ENCODE measurements at regions not wholly inside any gene's neighbourhood (a gene's known extent, or its start where the extent isn't known, plus 50 kb on each side); places are given as distances from the start of the nearest gene placed in this dataset.

DNA sequence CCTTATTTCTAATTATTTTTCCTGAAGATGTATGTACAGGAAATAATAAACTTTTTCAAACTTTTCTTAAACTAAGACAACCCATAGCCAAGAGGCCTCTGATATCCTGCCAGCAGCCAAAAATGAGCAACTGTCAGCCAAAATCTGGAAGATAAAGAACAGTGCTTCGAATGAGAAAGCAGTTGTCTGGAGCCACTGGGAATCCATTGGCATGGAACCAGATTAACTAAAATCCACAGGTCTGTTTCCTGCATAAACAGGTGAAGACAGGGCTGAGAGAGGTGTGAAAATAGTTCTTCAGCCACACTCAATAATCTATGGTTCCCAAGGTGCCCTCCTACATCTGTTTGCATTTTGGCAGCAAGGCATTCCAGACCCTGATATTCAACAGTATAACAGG lies 1076.7 kb upstream of the PIK3C3 start:
- Histone ChIP-seq H3K36me3 (no peaks in the 10 kb centered on the region), H3K27ac (no peak overlapping the region), H3K27me3 (no peaks in the 10 kb centered on the region), H3K4me1 (no peaks in the 10 kb centered on the region), H3K4me3 (no peak overlapping the region), H3K9me3 (no peaks in the 10 kb centered on the region)
- DNase-seq (no peak), ATAC-seq (no peak)
- intact Hi-C loops (cut with DNase I): no loop called here
- 15% methylated on average over 1 of the region's 1 CpG for WGBS (ENCODE audit: insufficient coverage, low coverage, low lambda C conversion rate, missing lambda C conversion rate)
- TF ChIP-seq CTCF (IDR thresholded peaks at IDR 0.05): no peak
- no peak for TF ChIP-seq POLR2A (IDR thresholded peaks at IDR 0.05)

DNA sequence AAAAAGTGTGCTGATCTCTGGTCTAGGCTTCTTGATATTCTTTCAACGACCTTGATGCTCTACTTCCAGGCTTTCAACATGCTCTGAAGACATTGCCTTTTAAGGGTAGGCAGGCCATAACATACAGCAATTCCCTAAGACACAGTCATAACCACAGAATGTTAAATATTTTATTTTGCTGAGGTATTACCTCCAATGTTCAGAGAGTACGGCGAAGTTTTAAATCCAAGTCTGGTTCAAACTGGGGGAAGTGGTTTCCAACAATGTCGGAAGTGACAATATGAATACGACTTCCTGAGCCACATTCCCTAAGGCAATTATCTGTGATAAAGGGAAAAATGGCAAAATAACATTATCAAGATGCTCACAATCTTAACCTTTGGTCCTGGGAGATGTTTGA lies 1077.9 kb upstream of the PIK3C3 start:
- ATAC-seq: no peak
- no peaks in the 10 kb centered on the region for H3K36me3 ChIP-seq
- H3K27ac ChIP-seq: no peak overlapping the region
- H3K4me1 ChIP-seq: no peaks in the 10 kb centered on the region
- H3K27me3 ChIP-seq: no peaks in the 10 kb centered on the region
- no peak for TF ChIP-seq CTCF (IDR thresholded peaks at IDR 0.05)
- TF ChIP-seq POLR2A (IDR thresholded peaks at IDR 0.05): no peak
- no peak overlapping the region for H3K4me3 ChIP-seq
- intact Hi-C loops (cut with DNase I): no loop called here
- H3K9me3 ChIP-seq: no peaks in the 10 kb centered on the region
- WGBS (ENCODE audit: insufficient coverage, low coverage, low lambda C conversion rate, missing lambda C conversion rate): 55% methylated on average over 5 of the region's 5 CpGs
- no peak for DNase-seq

- H3K27me3 ChIP-seq: no peaks in the 10 kb centered on the region
- intact Hi-C loops (cut with DNase I): no loop called here
- WGBS (ENCODE audit: insufficient coverage, low coverage, low lambda C conversion rate, missing lambda C conversion rate): 48% methylated on average over 4 of the region's 4 CpGs
- ATAC-seq: no peak
- no peaks in the 10 kb centered on the region for H3K4me1 ChIP-seq
- no peak overlapping the region for H3K4me3 ChIP-seq
- H3K27ac ChIP-seq: no peak overlapping the region
- TF ChIP-seq POLR2A (IDR thresholded peaks at IDR 0.05) (no peak), CTCF (IDR thresholded peaks at IDR 0.05) (no peak)
- H3K36me3 ChIP-seq: no peaks in the 10 kb centered on the region
- DNase-seq: no peak
- H3K9me3 ChIP-seq: no peaks in the 10 kb centered on the region
These were observed 1079.9 kb upstream of the PIK3C3 start for GRCh38 chr18:40875101-40875615.

DNA sequence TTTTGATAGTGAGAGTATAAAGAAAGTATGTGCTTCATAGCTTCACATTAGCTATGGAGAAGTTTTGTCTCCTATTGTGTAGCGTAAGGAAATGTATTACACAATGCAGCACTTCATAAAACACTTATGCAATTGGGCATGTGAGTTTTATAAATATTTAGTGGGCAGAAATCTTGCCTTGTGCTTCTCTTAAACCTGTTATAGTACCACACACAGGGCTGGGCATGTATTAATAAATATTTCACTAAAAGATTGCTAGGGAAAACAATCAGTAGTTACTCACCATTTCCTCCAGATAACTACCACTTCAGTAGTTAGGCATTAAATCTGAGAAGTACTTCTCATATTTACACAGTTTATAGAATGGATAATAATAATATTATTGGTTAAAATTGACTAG lies 1080.8 kb upstream of the PIK3C3 start:
- WGBS (ENCODE audit: insufficient coverage, low coverage, low lambda C conversion rate, missing lambda C conversion rate): 70% methylated on average over 1 of the region's 1 CpG
- H3K4me1 ChIP-seq: no peaks in the 10 kb centered on the region
- H3K27me3 ChIP-seq: no peaks in the 10 kb centered on the region
- no peak overlapping the region for H3K4me3 ChIP-seq
- TF ChIP-seq CTCF (IDR thresholded peaks at IDR 0.05) (no peak), POLR2A (IDR thresholded peaks at IDR 0.05) (no peak)
- no peaks in the 10 kb centered on the region for H3K9me3 ChIP-seq
- DNase-seq (no peak), ATAC-seq (no peak)
- no peak overlapping the region for H3K27ac ChIP-seq
- H3K36me3 ChIP-seq: no peaks in the 10 kb centered on the region
- intact Hi-C loops (cut with DNase I): no loop called here
